Neural progenitor cell (in vitro differentiated cells): ENCODE measurements at regions not wholly inside any gene's neighbourhood (a gene's known extent, or its start where the extent isn't known, plus 50 kb on each side); places are given as distances from the start of the nearest gene placed in this dataset.

Experiments used
- DNase-seq: peaks from one replicate; pipeline ENCODE4 v3.0.0-alpha.2; 2016; ENCODE audit warnings: low spot score
- H2AFZ ChIP-seq: fragments of 200-600 bp; sonication (generic); replicated peaks from 2 replicates; pipeline ENCODE4 v1.6.1; 2016; ENCODE audit warnings: antibody characterized with exemption
- H3F3A ChIP-seq: fragments of 200-600 bp; sonication (generic); 2 replicates; pipeline ENCODE4 v1.6.1; 2016; ENCODE audit warnings: antibody characterized with exemption, low read depth
- H3K27ac ChIP-seq: fragments of 200-600 bp; sonication (generic); 2 replicates; pipeline ENCODE4 v1.5.1; 2016; ENCODE audit warnings: mild to moderate bottlenecking
- H3K27me3 ChIP-seq: fragments of 200-600 bp; sonication (generic); 2 replicates; pipeline ENCODE4 v1.6.1; 2016; ENCODE audit warnings: mild to moderate bottlenecking, moderate library complexity
- H3K36me3 ChIP-seq: fragments of 200-600 bp; sonication (generic); 2 replicates; pipeline ENCODE4 v1.5.1; 2016
- H3K4me1 ChIP-seq: fragments of 200-600 bp; sonication (generic); 2 replicates; pipeline ENCODE4 v1.6.1; 2016; ENCODE audit warnings: mixed run types
- H3K4me2 ChIP-seq: fragments of 200-600 bp; sonication (generic); 2 replicates; pipeline ENCODE4 v1.6.1; 2016
- H3K4me3 ChIP-seq: fragments of 200-600 bp; sonication (generic); 2 replicates; pipeline ENCODE4 v1.5.1; 2016
- H3K79me2 ChIP-seq: fragments of 200-600 bp; sonication (generic); 2 replicates; pipeline ENCODE4 v1.6.1; 2016; ENCODE audit warnings: low read depth
- H3K9ac ChIP-seq: fragments of 200-600 bp; sonication (generic); 2 replicates; pipeline ENCODE4 v1.6.1; 2016
- H3K9me3 ChIP-seq: fragments of 200-600 bp; sonication (generic); 2 replicates; pipeline ENCODE4 v1.5.1; 2016; ENCODE audit warnings: low read depth
- H4K20me1 ChIP-seq: fragments of 200-600 bp; sonication (generic); 2 replicates; pipeline ENCODE4 v1.6.1; 2016; ENCODE audit warnings: low read depth
- H3K27ac Mint-ChIP-seq: 3 replicates; pipeline ENCODE4 v1.8.0; 2021; ENCODE audit warnings: mixed read lengths
- H3K27me3 Mint-ChIP-seq: 2 replicates; pipeline ENCODE4 v1.8.0; 2022; ENCODE audit warnings: low read depth, mild to moderate bottlenecking, inconsistent platforms, moderate library complexity, mixed read lengths; ENCODE audit not compliant: insufficient read depth
- H3K36me3 Mint-ChIP-seq: 3 replicates; pipeline ENCODE4 v1.8.0; 2021; ENCODE audit warnings: mixed read lengths
- H3K4me1 Mint-ChIP-seq: 3 replicates; pipeline ENCODE4 v1.8.0; 2021; ENCODE audit warnings: mixed read lengths
- H3K4me3 Mint-ChIP-seq: 3 replicates; pipeline ENCODE4 v1.8.0; 2021; ENCODE audit warnings: mild to moderate bottlenecking, moderate library complexity, mixed read lengths
- H3K9me3 Mint-ChIP-seq: 3 replicates; pipeline ENCODE4 v1.8.0; 2020; ENCODE audit warnings: mixed read lengths
- CTCF ChIP-seq: fragments of 200-600 bp; sonication (generic); IDR thresholded peaks from 2 replicates; pipeline ENCODE4 v1.5.1; 2017; ENCODE audit warnings: antibody characterized with exemption, mild to moderate bottlenecking
- EZH2 ChIP-seq: fragments of 200-600 bp; sonication (generic); IDR thresholded peaks from 2 replicates; pipeline ENCODE4 v1.6.1; 2017; ENCODE audit warnings: antibody characterized with exemption, mild to moderate bottlenecking, moderate library complexity
- EZH2phosphoT487 ChIP-seq: fragments of 200-600 bp; sonication (generic); IDR thresholded peaks from 2 replicates; pipeline ENCODE4 v1.6.1; 2017; ENCODE audit warnings: antibody characterized with exemption

- H3K4me1 Mint-ChIP-seq: peaks cover 13% of the 10 kb centered on the region
- no peaks in the 10 kb centered on the region for H3K36me3 ChIP-seq
- no peaks in the 10 kb centered on the region for H4K20me1 ChIP-seq
- peak; percentile 20 for DNase-seq
- no peak overlapping the region for H2AFZ ChIP-seq
- peaks cover 9% of the 10 kb centered on the region for H3K4me1 ChIP-seq
- TF ChIP-seq CTCF (no peak), EZH2phosphoT487 (no peak), EZH2 (no peak)
- H3K4me2 ChIP-seq: no peak overlapping the region
- H3K9me3 ChIP-seq: no peaks in the 10 kb centered on the region
- peaks cover 2% of the 10 kb centered on the region for H3K27me3 Mint-ChIP-seq
- H3K9ac ChIP-seq: no peak overlapping the region
- no peaks in the 10 kb centered on the region for H3F3A ChIP-seq
- H3K79me2 ChIP-seq: no peaks in the 10 kb centered on the region
- no peak overlapping the region for H3K27ac ChIP-seq
- H3K27me3 ChIP-seq: no peaks in the 10 kb centered on the region
- no peaks in the 10 kb centered on the region for H3K36me3 Mint-ChIP-seq
- H3K4me3 ChIP-seq: no peak overlapping the region
- no peak overlapping the region for H3K27ac Mint-ChIP-seq
- H3K9me3 Mint-ChIP-seq: no peaks in the 10 kb centered on the region
- H3K4me3 Mint-ChIP-seq: no peak overlapping the region
Observed at GRCh38 chr2:19028587-19029375, 329.6 kb downstream of the OSR1 start.

- Histone ChIP-seq H3F3A (no peaks in the 10 kb centered on the region), H3K4me1 (peaks cover 9% of the 10 kb centered on the region), H3K4me3 (no peak overlapping the region), H3K9me3 (no peaks in the 10 kb centered on the region), H3K4me2 (no peak overlapping the region), H3K9ac (no peak overlapping the region), H3K36me3 (no peaks in the 10 kb centered on the region), H4K20me1 (no peaks in the 10 kb centered on the region), H2AFZ (no peak overlapping the region), H3K27ac (no peak overlapping the region), H3K79me2 (no peaks in the 10 kb centered on the region), H3K27me3 (no peaks in the 10 kb centered on the region)
- Mint-ChIP-seq H3K4me1 (peaks cover 13% of the 10 kb centered on the region), H3K27me3 (peaks cover 2% of the 10 kb centered on the region), H3K36me3 (no peaks in the 10 kb centered on the region), H3K4me3 (no peak overlapping the region), H3K9me3 (no peaks in the 10 kb centered on the region), H3K27ac (no peak overlapping the region)
- DNase-seq: no peak
- no peak for TF ChIP-seq EZH2
- no peak for TF ChIP-seq CTCF
- no peak for TF ChIP-seq EZH2phosphoT487
Observed at GRCh38 chr2:19027626-19028025, 330.8 kb downstream of the OSR1 start.

- Mint-ChIP-seq H3K4me1 (peaks cover 24% of the 10 kb centered on the region), H3K27ac (no peak overlapping the region), H3K4me3 (no peak overlapping the region), H3K27me3 (peaks cover 2% of the 10 kb centered on the region), H3K9me3 (no peaks in the 10 kb centered on the region), H3K36me3 (no peaks in the 10 kb centered on the region)
- peaks cover 9% of the 10 kb centered on the region for H3K4me1 ChIP-seq
- H3K9me3 ChIP-seq: no peaks in the 10 kb centered on the region
- no peak overlapping the region for H3K4me3 ChIP-seq
- no peaks in the 10 kb centered on the region for H3F3A ChIP-seq
- no peaks in the 10 kb centered on the region for H4K20me1 ChIP-seq
- H3K79me2 ChIP-seq: no peaks in the 10 kb centered on the region
- H3K9ac ChIP-seq: no peak overlapping the region
- no peaks in the 10 kb centered on the region for H3K36me3 ChIP-seq
- no peak for DNase-seq
- no peaks in the 10 kb centered on the region for H3K27me3 ChIP-seq
- no peak for TF ChIP-seq EZH2
- no peak for TF ChIP-seq CTCF
- TF ChIP-seq EZH2phosphoT487: no peak
- H3K27ac ChIP-seq: no peak overlapping the region
- no peak overlapping the region for H2AFZ ChIP-seq
- H3K4me2 ChIP-seq: no peak overlapping the region
Observed at GRCh38 chr2:19026261-19026660, 332.2 kb downstream of the OSR1 start.
